HG03378 (cell line): ENCODE measurements at regions not wholly inside any gene's neighbourhood (a gene's known extent, or its start where the extent isn't known, plus 50 kb on each side); places are given as distances from the start of the nearest gene placed in this dataset.
"Not testable (repeated sequence)": the region's sequence is repeated elsewhere in the genome, so short reads cannot be mapped to it uniquely, and the experiment has no call there.

Experiments
- ATAC-seq: cut with Tn5 transposase; IDR thresholded peaks from one replicate; pipeline ENCODE4 v1.9.1; 2021; ENCODE audit warnings: mild to moderate bottlenecking, moderate library complexity; ENCODE audit not compliant: unreplicated experiment

DNA sequence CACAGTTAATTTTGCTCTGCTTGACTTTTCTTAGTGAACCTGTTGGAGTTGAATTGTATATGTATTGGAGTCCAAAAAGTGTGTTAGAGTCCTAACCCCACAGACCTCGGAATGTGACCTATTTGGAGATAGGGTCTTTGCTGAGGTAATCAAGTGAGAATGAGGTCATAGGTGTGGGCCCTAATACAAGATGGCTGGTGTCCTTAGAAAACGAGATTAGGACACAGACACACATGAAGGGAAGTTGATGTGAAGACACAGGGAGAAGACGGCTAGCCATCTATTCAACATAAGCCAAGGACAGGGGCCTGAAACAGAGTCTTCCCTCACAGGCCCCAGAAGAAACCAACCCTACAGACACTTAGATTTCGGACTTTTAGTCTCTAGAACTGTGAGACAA, 260.6 kb upstream of the NEBL start:
- no peak for ATAC-seq

DNA sequence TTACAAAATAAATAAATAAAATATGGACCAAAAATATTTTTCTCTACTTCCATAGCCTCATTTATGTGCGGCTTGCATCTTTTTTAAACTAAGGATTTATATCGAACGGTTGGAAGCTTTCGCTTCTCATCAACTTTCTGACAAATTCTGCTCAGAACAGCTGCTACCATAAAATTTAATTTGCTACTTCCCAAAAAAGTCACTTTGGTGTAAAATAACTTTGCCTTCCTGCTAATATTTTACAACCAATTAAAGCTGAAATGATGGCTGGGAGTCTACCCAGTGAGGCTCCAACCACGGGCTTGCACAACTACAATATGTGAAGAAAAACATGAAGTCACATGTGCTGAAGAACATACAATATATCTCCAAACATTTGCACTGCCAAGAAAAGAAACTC, 253.1 kb upstream of the NEBL start:
- ATAC-seq = no peak

DNA sequence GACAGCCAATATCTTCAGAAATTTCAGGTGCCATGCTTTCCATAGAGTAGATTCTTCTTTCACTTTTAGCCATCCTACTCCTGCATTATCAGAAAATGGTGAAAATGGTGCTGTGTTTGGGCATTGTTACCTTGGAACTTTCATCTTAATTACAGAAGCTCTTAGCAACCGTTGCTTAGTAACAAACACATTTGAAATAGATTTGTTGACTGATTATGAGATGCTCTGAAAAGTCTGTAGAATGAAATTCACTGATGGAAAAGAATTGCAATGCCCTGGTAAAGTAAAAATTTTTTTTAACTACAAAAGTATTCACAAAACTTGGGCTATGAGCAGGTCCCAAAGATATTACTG, 249.3 kb upstream of the NEBL start:
- no peak for ATAC-seq

DNA sequence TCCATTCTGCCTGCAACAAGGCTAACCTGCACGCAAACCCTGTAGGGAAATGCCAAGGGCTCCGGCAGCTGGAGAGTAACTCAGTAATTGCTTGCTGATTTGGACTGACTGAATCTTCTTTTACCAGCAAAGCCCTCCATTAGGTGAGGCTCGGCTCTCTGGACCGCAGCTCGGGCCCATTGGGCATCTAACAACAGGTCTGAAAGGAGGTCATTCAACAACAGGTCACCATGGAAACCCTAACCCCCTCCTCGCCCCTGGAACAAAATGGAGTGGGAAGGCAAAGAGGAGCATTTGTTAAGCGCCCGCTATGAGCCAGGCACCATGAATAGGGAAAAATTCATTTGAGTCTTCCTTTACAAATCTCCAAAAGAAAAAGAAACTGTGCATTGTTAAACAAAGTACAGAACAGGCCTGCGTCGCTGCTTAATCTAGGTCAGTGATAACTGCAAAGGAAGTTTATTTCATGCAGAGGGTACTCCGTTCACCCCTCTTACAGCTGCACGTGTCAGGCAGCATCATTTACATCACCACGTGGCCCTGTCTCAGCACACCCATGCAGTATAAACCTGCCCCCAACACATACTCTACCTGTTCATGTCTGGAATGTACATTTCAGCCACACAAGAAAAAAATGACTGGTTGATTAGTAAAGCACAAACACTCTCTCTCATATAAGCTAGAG, 248.8 kb upstream of the NEBL start:
- no peak for ATAC-seq

DNA sequence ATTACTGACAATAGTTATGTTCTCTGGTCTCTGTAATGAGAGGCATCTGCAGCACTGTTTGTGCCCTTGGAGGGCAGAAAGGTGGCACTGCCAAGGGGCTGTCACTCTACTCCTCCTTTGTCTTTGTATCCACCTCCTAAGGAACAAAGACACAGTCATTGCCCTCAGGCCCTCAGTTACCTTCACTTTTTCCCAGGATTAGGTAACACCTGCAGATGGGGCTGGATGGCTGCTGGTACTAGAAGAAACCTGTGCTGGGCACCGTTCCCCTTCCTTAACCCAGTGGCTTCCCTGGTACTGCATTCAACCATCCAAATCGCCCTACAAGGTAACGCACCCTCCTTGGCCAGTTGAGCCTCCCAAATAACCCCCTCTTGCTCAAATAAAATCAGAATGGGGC, 246.9 kb upstream of the NEBL start:
- ATAC-seq = no peak

DNA sequence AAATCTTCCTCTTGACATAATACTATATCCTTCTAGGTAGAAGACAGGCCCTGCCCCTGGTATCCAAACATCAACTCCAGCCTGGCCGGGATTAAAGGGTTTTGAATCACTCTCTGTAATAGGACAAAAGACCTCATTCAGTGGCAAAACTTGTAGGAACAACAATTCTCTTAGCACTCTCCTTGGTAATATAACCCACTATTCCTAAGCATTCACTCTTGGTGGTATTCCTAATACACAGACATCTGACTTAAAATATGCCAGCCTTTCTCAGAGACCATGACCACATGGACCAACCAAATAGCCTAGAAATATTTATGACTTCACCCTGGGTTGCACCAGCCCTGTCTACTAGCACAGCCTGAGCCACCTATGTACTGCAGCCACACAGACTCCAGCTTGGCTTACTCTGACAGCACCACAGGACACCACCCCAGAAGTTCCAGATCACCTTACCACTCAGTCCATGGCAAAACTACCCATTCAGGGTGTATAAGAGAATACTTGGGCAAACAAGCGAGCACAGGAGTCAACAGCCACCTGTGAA, 244.9 kb upstream of the NEBL start:
- no peak for ATAC-seq

DNA sequence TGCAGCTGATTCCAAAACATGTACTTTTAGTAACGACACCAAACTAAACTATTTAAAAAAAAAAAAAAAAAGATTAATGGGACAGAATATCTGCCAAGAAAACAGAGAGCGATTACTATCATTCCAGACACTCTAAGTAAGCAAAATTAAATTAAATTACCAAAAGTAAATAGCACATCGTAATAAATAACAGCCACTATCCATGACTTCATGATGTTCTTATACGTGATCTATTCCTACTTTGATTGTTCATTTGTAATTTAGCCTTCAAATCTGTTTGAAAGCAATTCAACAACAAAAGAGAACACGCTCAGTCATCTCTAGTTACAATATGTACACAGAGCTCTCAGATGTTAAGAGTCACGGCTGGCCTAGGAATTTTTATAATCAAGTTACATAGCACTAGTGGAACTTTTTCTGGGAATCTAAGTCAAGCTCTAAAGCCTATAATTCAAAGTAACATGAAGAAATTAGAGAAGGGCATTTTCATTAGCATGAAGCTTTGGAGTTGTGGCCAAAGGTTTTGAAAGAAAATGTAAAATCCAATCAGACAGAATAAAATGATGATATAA, 241.7 kb upstream of the NEBL start:
- no peak for ATAC-seq

DNA sequence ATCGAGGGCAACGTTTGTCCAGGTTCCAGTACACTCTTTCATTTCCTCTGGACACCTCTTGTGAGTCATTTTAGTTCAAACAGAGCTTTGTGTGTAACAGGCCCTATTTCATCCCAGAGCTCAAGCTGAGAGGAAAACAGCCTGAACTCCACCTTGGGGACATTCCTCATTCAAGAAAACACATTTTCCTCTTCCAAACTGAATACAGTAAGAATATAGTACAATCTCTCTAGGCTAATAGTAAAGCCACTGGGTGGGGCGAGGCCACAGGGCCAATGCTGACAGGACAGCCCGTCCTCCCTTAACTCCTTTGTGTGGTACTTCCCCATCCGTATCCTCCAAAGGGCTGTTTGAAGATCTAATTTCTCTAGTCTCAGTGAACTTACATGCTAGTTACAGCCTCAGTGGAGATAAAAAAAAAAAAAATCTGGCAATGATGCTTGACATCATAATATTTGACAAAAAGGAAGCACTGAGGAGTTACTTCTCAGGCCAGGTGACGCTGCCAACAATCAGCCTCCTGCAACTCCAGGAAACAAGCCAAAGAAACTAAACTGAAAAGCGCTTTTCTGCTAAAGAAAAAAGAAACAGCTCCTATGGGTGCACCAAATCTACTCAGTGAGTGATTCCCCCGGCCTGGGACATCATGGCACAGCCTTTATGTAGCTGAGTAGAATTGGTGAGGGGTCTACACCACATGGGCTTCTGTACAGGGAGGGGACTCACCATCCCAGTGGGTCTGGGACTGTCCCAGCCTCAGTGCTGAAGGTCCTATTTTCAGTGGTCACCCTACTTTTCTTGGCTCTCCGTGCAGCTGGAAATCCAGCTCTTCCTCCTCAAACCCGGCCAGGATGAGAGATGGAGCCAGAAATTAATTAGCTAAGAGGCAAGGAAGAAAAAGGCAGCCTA, 238.2 kb upstream of the NEBL start:
- no peak for ATAC-seq

DNA sequence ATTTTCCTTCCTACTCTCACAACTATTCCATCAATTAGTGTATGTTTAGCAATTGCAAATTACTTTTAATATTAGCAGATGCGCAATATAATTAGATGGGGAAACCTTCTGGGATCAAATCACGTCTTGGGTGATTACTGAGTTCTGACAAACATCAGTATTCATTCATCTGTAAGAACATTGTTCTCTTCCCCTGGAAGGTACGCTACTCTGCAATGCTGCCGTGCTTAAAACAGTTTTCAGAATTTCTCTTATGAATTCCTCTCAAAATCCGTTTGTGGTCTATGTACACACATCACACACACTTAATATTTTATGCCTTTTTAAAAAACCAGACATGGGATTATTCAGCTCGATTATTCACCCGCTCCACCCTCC, 237.5 kb upstream of the NEBL start:
- no peak for ATAC-seq

DNA sequence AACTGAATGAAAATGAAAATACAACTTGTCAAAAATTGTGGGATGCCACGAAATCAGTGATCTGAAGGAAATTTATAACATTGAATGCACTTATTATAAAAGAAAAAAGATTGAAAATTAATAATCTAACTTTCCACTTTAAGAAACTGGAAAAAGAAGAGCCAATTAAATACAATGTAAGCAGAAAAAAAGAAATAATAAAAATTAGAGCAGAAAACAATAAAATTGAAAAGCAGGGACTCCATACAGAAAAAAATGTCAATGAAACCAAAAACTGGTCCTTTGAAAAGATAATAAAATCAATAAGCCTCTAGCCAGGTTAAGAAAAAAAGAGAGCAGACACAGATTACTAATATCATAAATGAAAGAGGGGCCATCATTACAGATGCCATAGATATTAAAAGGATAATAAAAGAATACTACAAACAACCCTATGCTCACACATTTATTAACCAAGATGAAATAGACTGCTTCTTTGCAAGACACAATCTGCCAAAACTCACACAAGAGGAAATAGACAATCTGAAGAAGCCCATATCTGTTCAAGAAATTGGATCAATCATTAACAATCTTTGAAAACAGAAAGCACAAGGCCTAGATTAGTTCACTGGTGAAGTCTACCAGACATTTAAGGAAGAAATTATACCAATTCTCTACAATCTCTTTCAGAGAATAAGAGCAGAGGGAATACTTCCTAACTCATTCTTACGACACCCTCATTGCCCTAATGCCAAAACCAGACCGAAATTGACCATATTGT, 233.8 kb upstream of the NEBL start:
- no peak for ATAC-seq

DNA sequence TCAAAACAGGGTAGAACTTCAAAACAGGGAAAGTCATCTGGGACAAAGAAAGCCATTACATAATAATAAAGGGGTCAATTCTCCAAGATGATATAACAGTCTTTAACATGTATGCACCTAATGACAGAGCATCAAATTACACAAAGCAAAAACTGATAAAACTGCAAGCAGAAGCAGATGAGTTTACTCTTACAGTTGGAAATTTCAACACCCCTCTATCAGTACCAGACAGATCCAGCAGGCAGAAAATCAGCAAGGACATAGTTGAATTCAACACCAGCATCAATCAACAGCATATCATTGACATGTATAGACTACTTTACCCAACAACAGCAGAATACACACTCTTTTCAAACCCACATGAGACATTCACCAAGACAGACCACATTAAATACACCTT, 233.0 kb upstream of the NEBL start:
- ATAC-seq = no peak

DNA sequence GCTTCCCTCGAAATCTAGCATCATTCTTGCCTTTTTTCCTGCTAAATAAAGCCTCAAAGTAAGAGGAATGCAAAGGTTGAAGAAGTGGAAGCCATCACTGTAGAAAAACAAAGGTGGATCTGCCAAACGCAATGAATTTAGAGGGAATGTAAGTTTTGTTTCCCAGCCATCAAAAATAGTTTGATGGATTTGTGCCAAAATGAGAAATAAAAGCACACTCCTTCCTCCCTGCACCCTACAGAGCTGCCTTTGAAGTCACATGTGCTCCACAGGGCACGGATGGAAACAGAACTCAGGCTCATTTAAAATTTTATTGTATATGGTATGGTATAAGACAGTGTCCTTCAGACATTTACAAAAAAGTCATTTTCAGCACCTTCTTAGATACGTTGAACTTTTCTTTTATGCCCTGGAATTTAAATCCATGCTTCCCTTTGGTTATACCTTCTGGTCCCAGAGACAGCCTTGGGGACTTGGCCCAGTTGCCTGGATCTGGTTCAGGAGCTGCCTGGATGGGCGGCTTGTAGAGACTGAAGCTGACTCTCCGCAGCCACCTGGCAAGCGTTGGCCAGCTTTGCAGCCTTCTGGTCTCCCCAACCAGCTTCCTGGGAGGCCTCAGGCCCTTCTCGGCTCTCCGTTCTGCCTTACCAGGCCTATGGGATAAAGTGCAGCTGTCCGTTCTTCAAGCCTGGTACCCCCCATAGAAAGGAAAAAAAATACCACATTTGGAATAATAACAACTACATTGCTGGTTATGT, 228.5 kb upstream of the NEBL start:
- ATAC-seq = no peak

DNA sequence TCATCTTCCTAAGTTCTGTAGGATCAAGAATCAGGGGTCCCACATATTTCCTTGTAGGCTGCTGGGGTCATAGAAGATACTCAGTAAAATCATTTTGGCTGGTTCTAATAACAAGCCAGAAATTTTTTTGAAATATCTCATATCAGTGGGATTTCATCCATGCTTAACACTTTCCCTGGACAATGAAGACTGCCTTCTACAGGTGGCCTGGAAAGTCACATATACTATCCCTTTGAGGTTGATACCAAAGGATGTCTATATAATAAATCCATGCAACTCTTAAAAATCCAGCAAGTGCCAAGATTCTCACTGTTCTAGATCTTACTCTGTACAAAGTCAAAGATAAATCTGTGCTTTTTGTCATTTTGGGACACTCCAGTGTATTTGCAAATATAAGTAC, 225.8 kb upstream of the NEBL start:
- no peak for ATAC-seq

DNA sequence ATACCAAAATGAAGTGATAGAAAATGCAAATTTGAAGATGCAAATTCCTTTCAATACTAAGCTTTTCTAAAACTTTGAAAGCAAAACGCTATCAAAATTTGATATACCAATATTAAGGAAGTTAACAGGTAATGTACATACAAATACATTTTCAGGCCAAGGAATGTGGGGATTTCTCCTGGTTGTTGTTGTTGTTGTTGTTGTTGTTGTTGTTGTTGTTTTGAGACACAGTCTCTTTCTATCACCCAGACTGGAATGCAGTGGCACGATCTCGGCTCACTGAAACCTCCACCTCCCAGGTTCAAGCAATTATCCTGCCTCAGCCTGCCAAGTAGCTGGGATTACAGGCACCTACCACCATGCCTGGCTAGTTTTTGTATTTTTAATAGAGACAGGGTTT, 224.7 kb upstream of the NEBL start:
- ATAC-seq = not testable (repeated sequence)

DNA sequence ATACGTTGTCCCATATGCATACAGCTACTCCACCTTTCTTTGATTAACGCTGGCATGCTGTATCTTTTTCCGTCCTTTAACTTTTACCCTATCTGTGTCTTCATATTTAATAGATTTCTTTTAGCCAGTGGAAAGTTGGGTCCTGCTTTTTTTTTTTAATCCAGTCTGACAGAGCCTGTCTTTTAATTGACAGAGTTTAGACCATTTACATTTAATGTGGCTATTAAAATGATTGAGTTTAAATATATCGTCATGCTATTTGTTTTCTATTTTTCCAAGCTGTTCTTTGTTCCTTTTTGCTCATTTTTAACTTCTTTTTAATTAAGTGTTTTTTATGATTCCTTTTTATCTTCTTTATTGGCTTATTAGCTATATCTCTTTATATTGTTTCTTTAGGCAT, 217.6 kb upstream of the NEBL start:
- no peak for ATAC-seq

DNA sequence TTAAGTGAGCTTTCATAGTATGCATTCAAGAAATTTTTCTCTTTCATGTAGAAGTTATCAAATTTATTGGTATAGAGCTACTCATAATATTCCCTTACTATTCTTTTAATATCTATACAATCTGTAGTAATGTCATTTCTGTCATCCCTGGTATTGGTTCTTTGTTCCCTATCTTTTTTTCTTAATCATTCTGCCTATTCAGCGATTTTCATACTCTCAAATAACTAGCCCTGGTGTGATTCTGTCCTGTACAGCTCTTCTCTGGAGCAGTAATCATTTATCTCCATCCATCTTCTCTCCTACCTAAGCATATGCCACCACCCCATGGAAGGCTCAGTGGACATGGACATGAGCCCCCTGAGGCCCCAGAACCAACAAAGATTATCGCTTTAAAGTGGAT, 213.2 kb upstream of the NEBL start:
- no peak for ATAC-seq

DNA sequence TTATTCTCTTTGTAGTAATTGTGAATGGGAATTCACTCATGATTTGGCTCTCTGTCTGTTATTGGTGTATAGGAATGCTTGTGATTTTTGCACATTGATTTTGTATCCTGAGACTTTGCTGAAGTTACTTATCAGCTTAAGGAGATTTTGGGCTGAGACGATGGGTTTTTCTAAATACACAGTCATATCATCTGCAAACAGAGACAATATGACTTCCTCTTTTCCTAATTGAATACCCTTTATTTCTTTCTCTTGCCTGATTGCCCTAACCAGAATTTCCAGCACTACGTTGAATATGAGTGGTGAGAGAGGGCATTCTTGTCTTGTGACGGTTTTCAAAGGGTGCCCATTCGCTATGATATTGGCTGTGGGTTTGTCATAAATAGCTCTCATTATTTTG, 209.8 kb upstream of the NEBL start:
- ATAC-seq = not testable (repeated sequence)

DNA sequence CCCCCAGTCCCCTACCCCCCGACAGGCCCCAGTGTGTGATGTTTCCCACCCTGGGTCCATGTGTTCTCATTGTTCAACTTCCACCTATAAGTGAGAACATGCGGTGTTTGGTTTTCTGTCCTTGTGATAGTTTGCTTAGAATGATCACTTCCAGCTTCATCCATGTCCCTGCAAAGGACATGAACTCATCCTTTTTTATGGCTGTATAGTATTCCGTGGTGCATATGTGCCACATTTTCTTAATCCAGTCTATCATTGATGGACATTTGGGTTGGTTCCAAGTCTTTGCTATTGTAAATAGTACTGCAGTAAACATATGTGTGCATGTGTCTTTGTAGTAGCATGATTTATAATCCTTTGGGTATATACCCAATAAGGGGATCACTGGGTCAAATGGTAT, 208.2 kb upstream of the NEBL start:
- not testable (repeated sequence) for ATAC-seq

DNA sequence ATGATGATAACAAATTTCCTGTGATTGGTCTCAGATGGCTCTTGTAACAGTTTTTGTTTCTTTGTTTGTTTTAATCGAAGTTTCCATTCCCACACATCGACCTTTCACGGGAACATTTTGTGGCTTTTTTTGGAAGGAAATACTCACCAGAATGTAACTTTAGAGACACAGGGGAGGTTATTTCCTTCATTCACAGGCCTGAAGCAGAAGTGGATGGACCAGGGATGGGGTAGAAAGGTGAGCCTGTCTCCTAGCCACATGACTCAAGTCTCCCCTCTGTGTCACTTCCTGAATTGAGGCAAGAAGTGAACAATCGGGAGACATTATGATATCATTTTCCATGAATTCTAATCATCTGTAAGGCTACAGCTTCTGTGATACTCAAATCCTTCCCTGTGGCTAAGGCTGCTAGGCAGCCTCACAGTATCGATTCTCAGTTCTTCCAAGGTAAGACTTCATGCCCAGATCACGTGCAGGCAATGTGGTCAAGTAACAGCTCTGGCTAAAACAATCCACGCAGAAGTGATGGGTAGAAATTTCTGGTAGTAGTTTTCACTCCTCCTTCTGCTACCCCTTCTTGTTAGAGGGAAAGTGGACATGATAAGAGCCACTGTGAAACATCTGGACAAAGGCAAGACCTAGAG, 203.9 kb upstream of the NEBL start:
- ATAC-seq = no peak

DNA sequence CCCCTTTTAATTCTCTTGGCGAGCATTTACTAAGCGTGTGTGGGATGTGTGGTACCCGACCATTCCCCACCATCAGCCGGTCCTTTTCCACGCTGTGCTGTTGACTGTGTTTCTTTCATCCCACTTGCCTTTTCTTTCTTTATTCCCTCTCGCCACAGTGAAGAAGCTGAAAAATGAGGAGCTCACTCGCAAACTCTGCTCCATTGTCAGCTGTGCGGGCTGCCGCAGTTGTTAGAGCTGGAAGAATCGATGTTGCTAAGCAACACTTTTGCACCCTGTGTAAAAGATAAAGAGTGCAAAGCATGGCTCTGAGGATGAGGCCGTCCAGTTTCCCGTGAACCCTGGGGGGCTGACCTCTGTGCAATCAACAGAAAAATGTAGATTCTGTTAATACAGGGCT, 203.1 kb upstream of the NEBL start:
- ATAC-seq = no peak
